Endodermal cell (in vitro differentiated cells): ENCODE measurements at regions not wholly inside any gene's neighbourhood (a gene's known extent, or its start where the extent isn't known, plus 50 kb on each side); places are given as distances from the start of the nearest gene placed in this dataset.

Experiments used
- DNase-seq: peaks from one replicate; pipeline ENCODE4 v3.0.0-alpha.2; 2017
- H3K27ac ChIP-seq: 2 replicates; pipeline ENCODE4 v1.5.1; 2013; ENCODE audit warnings: mild to moderate bottlenecking, low read depth, low read length, moderate library complexity
- H3K27me3 ChIP-seq: 2 replicates; pipeline ENCODE4 v1.6.1; 2013; ENCODE audit warnings: mild to moderate bottlenecking, low read length, moderate library complexity; ENCODE audit not compliant: insufficient read depth, control insufficient read depth, poor library complexity, severe bottlenecking
- H3K36me3 ChIP-seq: 2 replicates; pipeline ENCODE4 v1.7.0; 2013; ENCODE audit warnings: mild to moderate bottlenecking, low read length, moderate library complexity; ENCODE audit not compliant: control insufficient read depth, insufficient read depth
- H3K4me1 ChIP-seq: one replicate; pipeline ENCODE4 v1.7.0; 2013; ENCODE audit warnings: low read length; ENCODE audit not compliant: control insufficient read depth, insufficient read depth
- H3K4me3 ChIP-seq: 2 replicates; pipeline ENCODE4 v1.5.1; 2013; ENCODE audit warnings: mild to moderate bottlenecking, low read length, moderate library complexity
- H3K9ac ChIP-seq: 2 replicates; pipeline ENCODE4 v1.6.1; 2013; ENCODE audit warnings: mild to moderate bottlenecking, low read length, moderate library complexity; ENCODE audit not compliant: poor library complexity, severe bottlenecking; ENCODE audit errors: extremely low read depth
- H3K9me3 ChIP-seq: 2 replicates; pipeline ENCODE4 v1.6.1; 2013; ENCODE audit warnings: mild to moderate bottlenecking, low read length, moderate library complexity; ENCODE audit not compliant: control insufficient read depth
- H3K27ac Mint-ChIP-seq: 2 replicates; pipeline ENCODE4 v1.8.0; 2020; ENCODE audit warnings: mixed read lengths
- H3K27me3 Mint-ChIP-seq: 2 replicates; pipeline ENCODE4 v1.8.0; 2021; ENCODE audit warnings: mild to moderate bottlenecking, mixed read lengths; ENCODE audit not compliant: insufficient read depth
- H3K36me3 Mint-ChIP-seq: 2 replicates; pipeline ENCODE4 v1.8.0; 2020; ENCODE audit warnings: low read depth, mixed read lengths
- H3K4me1 Mint-ChIP-seq: 2 replicates; pipeline ENCODE4 v1.8.0; 2020; ENCODE audit warnings: mixed read lengths
- H3K4me3 Mint-ChIP-seq: 2 replicates; pipeline ENCODE4 v1.8.0; 2020; ENCODE audit warnings: mild to moderate bottlenecking, moderate library complexity, mixed read lengths
- H3K9me3 Mint-ChIP-seq: 2 replicates; pipeline ENCODE4 v1.8.0; 2020; ENCODE audit warnings: mild to moderate bottlenecking, mixed read lengths
- CTCF ChIP-seq: fragments of 200-600 bp; sonication (generic); conservative IDR thresholded peaks from 2 replicates; pipeline ENCODE4 v1.5.0; 2021; ENCODE audit warnings: antibody characterized with exemption, mild to moderate bottlenecking
- WGBS, 2 experiments: methylation state at CpG; one replicate each; pipeline versions ENCODE4 v1.1.5 to v1.1.7; 2013; ENCODE audit warnings: missing lambda C conversion rate in 2 of 2, mixed read lengths in 1 of 2; ENCODE audit not compliant: insufficient coverage in 1 of 2, insufficient read length in 1 of 2; 5-methylcytosine and 5-hydroxymethylcytosine counted together

DNA sequence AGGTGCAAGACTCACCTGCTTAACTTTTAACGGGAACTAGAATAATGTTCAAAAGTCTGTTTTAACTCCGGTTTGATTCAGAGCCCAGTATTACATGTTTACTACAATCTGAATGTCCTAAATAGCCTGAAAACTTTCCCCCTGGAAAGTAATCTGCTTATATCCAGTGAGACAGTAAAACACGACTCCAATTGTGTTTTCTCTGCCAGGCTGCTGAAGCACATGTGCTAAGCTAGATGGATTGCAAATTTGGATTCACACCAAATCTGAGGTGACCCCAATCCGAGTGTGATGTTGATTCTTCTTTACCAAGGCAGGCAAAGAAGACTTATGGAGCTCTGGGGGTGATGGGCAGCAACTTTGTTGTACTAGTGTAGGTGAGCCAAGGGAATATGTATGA, 158.7 kb upstream of the PDGFD start:
- no peaks in the 10 kb centered on the region for H3K36me3 ChIP-seq
- H3K27ac Mint-ChIP-seq, result no peak overlapping the region

GRCh38 chr11:104320956-104321355, 157.0 kb upstream of the PDGFD start:
- H3K36me3 Mint-ChIP-seq, result no peaks in the 10 kb centered on the region
- DNase-seq, result no peak
- no peaks in the 10 kb centered on the region for H3K9me3 Mint-ChIP-seq
- Histone ChIP-seq H3K27me3 (no peaks in the 10 kb centered on the region), H3K36me3 (no peaks in the 10 kb centered on the region), H3K4me1 (no peaks in the 10 kb centered on the region), H3K27ac (no peak overlapping the region), H3K9ac (no peak overlapping the region), H3K4me3 (no peak overlapping the region), H3K9me3 (no peaks in the 10 kb centered on the region)
- no peak overlapping the region for H3K4me3 Mint-ChIP-seq
- TF ChIP-seq CTCF, result no peak
- H3K27ac Mint-ChIP-seq, result no peak overlapping the region
- WGBS, 2 experiments, result 81 to 100% methylated on average over 1 of the region's 1 CpG
- peaks cover 11% of the 10 kb centered on the region for H3K4me1 Mint-ChIP-seq
- H3K27me3 Mint-ChIP-seq, result no peaks in the 10 kb centered on the region

More for the DNA sequence above, 158.7 kb upstream of the PDGFD start:
- no peaks in the 10 kb centered on the region for H3K9me3 Mint-ChIP-seq
- 77 to 79% methylated on average over 4 of the region's 4 CpGs for WGBS, 2 experiments
- H3K27me3 Mint-ChIP-seq, result no peaks in the 10 kb centered on the region
- Histone ChIP-seq H3K27me3 (no peaks in the 10 kb centered on the region), H3K9me3 (no peaks in the 10 kb centered on the region), H3K27ac (no peak overlapping the region), H3K4me3 (no peak overlapping the region), H3K4me1 (no peaks in the 10 kb centered on the region), H3K9ac (no peak overlapping the region)
- no peak for TF ChIP-seq CTCF
- no peak for DNase-seq
- H3K36me3 Mint-ChIP-seq, result no peaks in the 10 kb centered on the region
- no peak overlapping the region for H3K4me3 Mint-ChIP-seq
- peaks cover 11% of the 10 kb centered on the region for H3K4me1 Mint-ChIP-seq

- Histone ChIP-seq H3K27ac (no peak overlapping the region), H3K27me3 (no peaks in the 10 kb centered on the region), H3K9ac (no peak overlapping the region), H3K9me3 (no peaks in the 10 kb centered on the region), H3K4me1 (no peaks in the 10 kb centered on the region), H3K4me3 (no peak overlapping the region), H3K36me3 (no peaks in the 10 kb centered on the region)
- no peak for DNase-seq
- Mint-ChIP-seq H3K9me3 (no peaks in the 10 kb centered on the region), H3K36me3 (no peaks in the 10 kb centered on the region), H3K4me3 (no peak overlapping the region), H3K4me1 (peaks cover 11% of the 10 kb centered on the region), H3K27me3 (no peaks in the 10 kb centered on the region), H3K27ac (no peak overlapping the region)
- no peak for TF ChIP-seq CTCF
Measured at GRCh38 chr11:104320097-104320496, 156.2 kb upstream of the PDGFD start.
